H1 (cell line): ENCODE measurements at regions not wholly inside any gene's neighbourhood (a gene's known extent, or its start where the extent isn't known, plus 50 kb on each side); places are given as distances from the start of the nearest gene placed in this dataset.

Experiments used
- CTCF ChIA-PET: fragments of 300-600 bp; sonication (Branson Sonifier 250); formaldehyde crosslinking; loops from one replicate; lab custom pipeline; 2021; ENCODE audit not compliant: partially characterized antibody; lab: Charles Lee
- POLR2A ChIA-PET: fragments of 300-600 bp; sonication (Branson Sonifier 250); formaldehyde crosslinking; loops from one replicate; lab custom pipeline; 2021; ENCODE audit warnings: inconsistent platforms; ENCODE audit not compliant: partially characterized antibody; lab: Charles Lee
- DNase-seq, 2 experiments: peaks; one replicate each; pipeline versions ENCODE4 v3.0.0 to v3.0.0-alpha.2; 2010 to 2022; ENCODE audit warnings: low spot score in 2 of 2, low read depth in 1 of 2, mixed read lengths in 1 of 2
- FAIRE-seq: peaks from 2 replicates; lab custom pipeline; 2011; peaks lifted over from hg19 to GRCh38; lab: Jason Lieb, UNC
- H2AFZ ChIP-seq: 2 replicates; pipeline ENCODE4 v1.8.1; 2012; ENCODE audit warnings: low read length, inconsistent platforms
- H2AK5ac ChIP-seq: 2 replicates; pipeline ENCODE4 v1.6.1; 2013; ENCODE audit warnings: low read depth, low read length
- H2BK120ac ChIP-seq: replicated peaks from 2 replicates; pipeline ENCODE3; 2013; ENCODE audit warnings: low read depth, low read length, inconsistent platforms
- H2BK12ac ChIP-seq: 2 replicates; pipeline ENCODE4 v1.6.1; 2013; ENCODE audit warnings: low read depth, low read length
- H2BK15ac ChIP-seq: 2 replicates; pipeline ENCODE4 v1.6.1; 2013; ENCODE audit warnings: low read length
- H2BK20ac ChIP-seq: 2 replicates; pipeline ENCODE4 v1.6.1; 2013; ENCODE audit warnings: low read length
- H2BK5ac ChIP-seq: 2 replicates; pipeline ENCODE4 v1.6.1; 2013; ENCODE audit warnings: low read depth, low read length
- H3K14ac ChIP-seq: 2 replicates; pipeline ENCODE4 v1.6.1; 2013; ENCODE audit warnings: inconsistent platforms; ENCODE audit not compliant: insufficient read length
- H3K18ac ChIP-seq: 2 replicates; pipeline ENCODE4 v1.6.1; 2013; ENCODE audit warnings: low read length; ENCODE audit errors: extremely low read depth
- H3K23ac ChIP-seq: 2 replicates; pipeline ENCODE4 v1.6.1; 2013; ENCODE audit warnings: inconsistent platforms; ENCODE audit not compliant: insufficient read length
- H3K23me2 ChIP-seq: 2 replicates; pipeline ENCODE4 v1.6.1; 2013; ENCODE audit warnings: low read depth, low read length
- H3K27ac ChIP-seq: 2 replicates; pipeline ENCODE4 v1.6.1; 2011; ENCODE audit warnings: low read depth, low read length, inconsistent platforms
- H3K27me3 ChIP-seq, 4 experiments: replicated peaks in 1 of 4; 1 replicate in 1 of 4; 2 replicates in 3 of 4; pipeline versions ENCODE4 v1.6.1 to v1.8.1; 2011 to 2013; ENCODE audit warnings: low read length in 3 of 4, mild to moderate bottlenecking in 3 of 4, inconsistent platforms in 2 of 4, mixed read lengths in 2 of 4, moderate library complexity in 1 of 4; ENCODE audit not compliant: control insufficient read depth in 3 of 4, insufficient read depth in 3 of 4; ENCODE audit errors: extremely low read depth in 1 of 4
- H3K36me3 ChIP-seq, 4 experiments: 2 replicates each; pipeline versions ENCODE4 v1.6.1 to v1.8.1; 2011 to 2013; ENCODE audit warnings: mild to moderate bottlenecking in 4 of 4, low read length in 3 of 4, moderate library complexity in 2 of 4, control low read depth in 1 of 4, inconsistent platforms in 1 of 4; ENCODE audit not compliant: insufficient read depth in 4 of 4, control insufficient read depth in 2 of 4
- H3K4ac ChIP-seq: replicated peaks from 2 replicates; pipeline ENCODE3; 2013; ENCODE audit warnings: low read length, low read depth, mixed read lengths, inconsistent platforms; ENCODE audit not compliant: insufficient read length
- H3K4me1 ChIP-seq, 4 experiments: replicated peaks in 1 of 4; 1 replicate in 1 of 4; 2 replicates in 3 of 4; pipeline versions ENCODE4 v1.6.1 to v1.8.1; 2011 to 2013; ENCODE audit warnings: low read length in 3 of 4, inconsistent platforms in 2 of 4, mixed read lengths in 1 of 4; ENCODE audit not compliant: insufficient read depth in 4 of 4, control insufficient read depth in 3 of 4
- H3K4me2 ChIP-seq, 2 experiments: 2 replicates each; pipeline versions ENCODE4 v1.6.1 to v1.8.1; 2011 to 2013; ENCODE audit warnings: low read depth in 2 of 2, low read length in 2 of 2, control low read depth in 1 of 2, inconsistent platforms in 1 of 2, mild to moderate bottlenecking in 1 of 2; ENCODE audit not compliant: insufficient read depth in 1 of 2
- H3K4me3 ChIP-seq, 4 experiments: fragments of 200-600, 300-600 bp in 1 of 4; sonication (generic), shearing (Covaris generic), sonication (Bioruptor Twin) in 1 of 4; 2 replicates each; pipeline versions ENCODE4 v1.5.1 to v1.8.1; 2011 to 2016; ENCODE audit warnings: low read length in 4 of 4, low read depth in 3 of 4, control low read depth in 2 of 4, inconsistent platforms in 2 of 4, mild to moderate bottlenecking in 2 of 4, mixed read lengths in 1 of 4, moderate library complexity in 1 of 4; ENCODE audit not compliant: insufficient read depth in 2 of 4; ENCODE audit errors: extremely low read depth in 1 of 4
- H3K56ac ChIP-seq: replicated peaks from 2 replicates; pipeline ENCODE3; 2013; ENCODE audit warnings: low read depth, mild to moderate bottlenecking, mixed read lengths, low read length, inconsistent platforms; ENCODE audit not compliant: insufficient read length
- H3K79me1 ChIP-seq: 2 replicates; pipeline ENCODE4 v1.6.1; 2013; ENCODE audit warnings: low read depth, low read length, control low read depth
- H3K79me2 ChIP-seq, 2 experiments: 2 replicates each; pipeline versions ENCODE4 v1.6.1 to v1.8.1; 2012 to 2013; ENCODE audit warnings: low read length in 2 of 2, mild to moderate bottlenecking in 2 of 2, inconsistent platforms in 1 of 2; ENCODE audit not compliant: insufficient read depth in 2 of 2, control insufficient read depth in 1 of 2
- H3K9ac ChIP-seq, 4 experiments: replicated peaks in 1 of 4; 1 replicate in 1 of 4; 2 replicates in 3 of 4; pipeline versions ENCODE4 v1.6.1 to v1.8.1; 2011 to 2013; ENCODE audit warnings: low read depth in 3 of 4, low read length in 3 of 4, control low read depth in 2 of 4, mild to moderate bottlenecking in 2 of 4, moderate library complexity in 2 of 4, inconsistent platforms in 1 of 4; ENCODE audit errors: extremely low read depth in 1 of 4
- H3K9me3 ChIP-seq, 2 experiments: 2 replicates each; pipeline versions ENCODE4 v1.6.1 to v1.8.1; 2012 to 2013; ENCODE audit warnings: mild to moderate bottlenecking in 2 of 2, moderate library complexity in 2 of 2, control low read depth in 1 of 2, inconsistent platforms in 1 of 2, low read depth in 1 of 2, low read length in 1 of 2, mixed read lengths in 1 of 2; ENCODE audit not compliant: insufficient read depth in 2 of 2
- H4K20me1 ChIP-seq, 2 experiments: replicated peaks in 1 of 2; 2 replicates each; pipeline versions ENCODE3 to v1.8.1; 2011 to 2013; ENCODE audit warnings: inconsistent platforms in 2 of 2, low read length in 2 of 2, mild to moderate bottlenecking in 1 of 2; ENCODE audit not compliant: insufficient read depth in 2 of 2, control insufficient read depth in 1 of 2
- H4K5ac ChIP-seq: 2 replicates; pipeline ENCODE4 v1.6.1; 2013; ENCODE audit warnings: low read length, low read depth, mixed read lengths, inconsistent platforms; ENCODE audit not compliant: insufficient read length
- H4K8ac ChIP-seq: 2 replicates; pipeline ENCODE4 v1.8.0; 2013; ENCODE audit warnings: mild to moderate bottlenecking, moderate library complexity, low read length, inconsistent platforms; ENCODE audit not compliant: insufficient read depth; ENCODE audit errors: extremely low read depth
- H4K91ac ChIP-seq: replicated peaks from 2 replicates; pipeline ENCODE3; 2013; ENCODE audit warnings: low read length, mixed read lengths, inconsistent platforms; ENCODE audit not compliant: insufficient read length
- CREB1 ChIP-seq: IDR thresholded peaks from 2 replicates; pipeline ENCODE4 v1.6.1; 2012; ENCODE audit warnings: inconsistent platforms
- CTCF ChIP-seq, 3 experiments: IDR thresholded peaks; 1 replicate in 2 of 3; 2 replicates in 1 of 3; pipeline versions ENCODE4 v1.5.1 to v1.6.1; 2011; ENCODE audit warnings: low read length in 3 of 3, mild to moderate bottlenecking in 3 of 3, inconsistent platforms in 2 of 3, low read depth in 1 of 3, moderate library complexity in 1 of 3; ENCODE audit not compliant: insufficient read depth in 1 of 3; ENCODE audit errors: control extremely low read depth in 1 of 3
- EZH2 ChIP-seq: fragments of 200-600 bp; sonication (generic); IDR thresholded peaks from 2 replicates; pipeline ENCODE4 v1.7.1; 2012; ENCODE audit warnings: low read depth, mild to moderate bottlenecking, moderate library complexity, low read length, inconsistent platforms; ENCODE audit not compliant: severe bottlenecking
- HDAC6 ChIP-seq: IDR thresholded peaks from one replicate; pipeline ENCODE4 v1.7.1; 2012; ENCODE audit warnings: low read depth, mild to moderate bottlenecking, inconsistent platforms, low read length, moderate library complexity
- KDM5A ChIP-seq: fragments of 200-600 bp; IDR thresholded peaks from 2 replicates; pipeline ENCODE4 v1.7.1; 2012; ENCODE audit warnings: mild to moderate bottlenecking, low read length, inconsistent platforms, mixed read lengths
- MAFK ChIP-seq: IDR thresholded peaks from 2 replicates; pipeline ENCODE4 v1.6.1; 2012; ENCODE audit warnings: low read depth, mild to moderate bottlenecking, improper control_type of control experiment, low read length
- RBBP5 ChIP-seq: IDR thresholded peaks from 2 replicates; pipeline ENCODE4 v1.7.1; 2012; ENCODE audit warnings: low read depth, mild to moderate bottlenecking, inconsistent platforms, low read length, moderate library complexity, borderline replicate concordance
- SIN3A ChIP-seq, 2 experiments: IDR thresholded peaks in 1 of 2; conservative IDR thresholded peaks in 1 of 2; 2 replicates each; pipeline ENCODE4 v1.6.1; 2011 to 2012; ENCODE audit warnings: low read length in 2 of 2, improper control_type of control experiment in 1 of 2, low read depth in 1 of 2, mild to moderate bottlenecking in 1 of 2
- SRF ChIP-seq: IDR thresholded peaks from 2 replicates; pipeline ENCODE4 v1.6.1; 2011; ENCODE audit warnings: mild to moderate bottlenecking, low read depth, low read length, moderate library complexity
- TBP ChIP-seq: IDR thresholded peaks from 2 replicates; pipeline ENCODE4 v1.6.1; 2011; ENCODE audit warnings: low read depth, low read length, improper control_type of control experiment
- WGBS, 2 experiments: shearing (Covaris generic) in 1 of 2; methylation state at CpG; one replicate each; pipeline versions ENCODE4 v1.1.6 to v1.1.7; 2013 to 2015; ENCODE audit warnings: low lambda C conversion rate in 2 of 2, mixed read lengths in 2 of 2, inconsistent platforms in 1 of 2, low coverage in 1 of 2, missing lambda C conversion rate in 1 of 2; ENCODE audit not compliant: insufficient replicate concordance in 2 of 2, insufficient coverage in 1 of 2, insufficient read length in 1 of 2; ENCODE audit errors: extremely low coverage in 1 of 2, missing lambda C conversion rate in 1 of 2; 5-methylcytosine and 5-hydroxymethylcytosine counted together

GRCh38 chr2:239819091-239819973, 205.8 kb downstream of the NDUFA10 start:
- H3K79me1 ChIP-seq, result no peaks in the 10 kb centered on the region
- no peak overlapping the region for H3K27ac ChIP-seq
- ChIA-PET POLR2A (no interaction called here), CTCF (no interaction called here)
- no peak overlapping the region for H2BK20ac ChIP-seq
- H2BK15ac ChIP-seq, result no peak overlapping the region
- no peaks in the 10 kb centered on the region for H3K79me2 ChIP-seq
- H3K18ac ChIP-seq, result no peak overlapping the region
- no peak overlapping the region for H3K9ac ChIP-seq
- no peak overlapping the region for H2BK12ac ChIP-seq
- H3K4me3 ChIP-seq, result no peak overlapping the region
- DNase-seq (no peak), FAIRE-seq (no peak)
- no peak overlapping the region for H3K4me2 ChIP-seq
- 0 out of 2 replicates have a peak overlapping the region, but pooled peaks have one; percentile 16 for H4K8ac ChIP-seq
- H3K36me3 ChIP-seq, result no peaks in the 10 kb centered on the region
- 85% methylated on average over 17 of the region's 17 CpGs; no CpG with 5 or more reads in 1 of the 2 experiments for WGBS, 2 experiments
- H4K20me1 ChIP-seq, result no peaks in the 10 kb centered on the region
- H3K27me3 ChIP-seq, result no peaks in the 10 kb centered on the region; a peak in 1 of 7 replicates
- no peak overlapping the region for H3K4ac ChIP-seq
- no peaks in the 10 kb centered on the region; a peak in 2 of 7 replicates for H3K4me1 ChIP-seq
- H3K23ac ChIP-seq, result no peak overlapping the region
- H2BK120ac ChIP-seq, result no peak overlapping the region
- H3K14ac ChIP-seq, result no peak overlapping the region
- no peak overlapping the region for H2AFZ ChIP-seq
- H2AK5ac ChIP-seq, result no peak overlapping the region
- H3K56ac ChIP-seq, result no peak overlapping the region
- no peaks in the 10 kb centered on the region for H3K23me2 ChIP-seq
- H2BK5ac ChIP-seq, result no peak overlapping the region
- H3K9me3 ChIP-seq, result no peaks in the 10 kb centered on the region
- no peak overlapping the region for H4K91ac ChIP-seq
- no peak overlapping the region for H4K5ac ChIP-seq
- TF ChIP-seq CREB1, result no peak
- no peak for TF ChIP-seq SIN3A (conservative IDR thresholded peaks at IDR 0.05 in 1 of 2, IDR thresholded peaks at IDR 0.05 in 1 of 2; ENCODE audit: low read depth in 1 of 2, low read length in 2 of 2)
- no peak for TF ChIP-seq MAFK
- no peak for TF ChIP-seq TBP
- TF ChIP-seq SRF, result no peak
- TF ChIP-seq KDM5A, result no peak
- TF ChIP-seq HDAC6, result no peak
- TF ChIP-seq CTCF (IDR thresholded peaks at IDR 0.05; ENCODE audit: control extremely low read depth in 1 of 3, insufficient read depth in 1 of 3, low read depth in 1 of 3, low read length in 3 of 3), result no peak
- no peak for TF ChIP-seq EZH2
- TF ChIP-seq RBBP5, result no peak
